ENCODE measurements at regions not wholly inside any gene's neighbourhood (a gene's known extent, or its start where the extent isn't known, plus 50 kb on each side); places are given as distances from the start of the nearest gene placed in this dataset.

DNA sequence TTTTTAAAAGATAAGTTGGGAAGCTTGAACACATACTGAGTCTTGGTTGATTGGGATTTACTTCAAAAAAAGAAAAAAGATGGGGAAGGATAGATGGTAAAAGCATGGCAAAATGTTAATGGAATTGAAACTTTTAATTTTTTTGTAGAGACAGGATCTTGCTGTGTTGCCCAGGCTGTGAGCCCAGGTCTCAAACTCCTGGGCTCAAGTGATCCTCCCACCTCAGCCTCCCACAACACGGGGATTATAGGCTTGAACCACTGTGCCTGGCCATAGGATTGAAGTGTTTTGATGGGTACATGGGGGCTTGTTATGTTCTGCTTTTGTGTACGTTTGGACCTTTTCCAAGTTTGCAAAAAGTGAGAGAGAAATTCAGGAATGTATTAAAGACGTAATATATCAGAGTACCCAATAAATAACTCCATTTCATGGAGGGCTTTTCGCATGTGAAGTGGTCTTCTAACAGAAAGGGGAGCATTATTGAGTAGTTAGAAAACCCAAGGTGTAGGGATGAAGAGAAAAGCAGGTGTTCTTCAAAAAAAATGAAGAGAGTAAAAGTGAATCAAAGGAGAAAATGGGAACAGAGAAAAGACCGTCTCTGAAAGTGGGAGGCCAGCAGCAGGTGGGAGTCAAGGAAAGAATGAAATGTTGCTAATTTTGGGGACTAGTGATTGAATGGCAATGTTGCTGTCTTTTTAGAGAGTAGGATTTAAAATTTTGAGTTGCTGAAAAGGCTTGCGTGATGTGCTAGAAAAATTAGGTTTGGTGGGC is 55.2 kb downstream of the GARRE1 start:
- no peak overlapping the region for H3K27ac Mint-ChIP-seq (ENCODE audit: unreplicated experiment)
- TF ChIP-seq, protein P1, sequence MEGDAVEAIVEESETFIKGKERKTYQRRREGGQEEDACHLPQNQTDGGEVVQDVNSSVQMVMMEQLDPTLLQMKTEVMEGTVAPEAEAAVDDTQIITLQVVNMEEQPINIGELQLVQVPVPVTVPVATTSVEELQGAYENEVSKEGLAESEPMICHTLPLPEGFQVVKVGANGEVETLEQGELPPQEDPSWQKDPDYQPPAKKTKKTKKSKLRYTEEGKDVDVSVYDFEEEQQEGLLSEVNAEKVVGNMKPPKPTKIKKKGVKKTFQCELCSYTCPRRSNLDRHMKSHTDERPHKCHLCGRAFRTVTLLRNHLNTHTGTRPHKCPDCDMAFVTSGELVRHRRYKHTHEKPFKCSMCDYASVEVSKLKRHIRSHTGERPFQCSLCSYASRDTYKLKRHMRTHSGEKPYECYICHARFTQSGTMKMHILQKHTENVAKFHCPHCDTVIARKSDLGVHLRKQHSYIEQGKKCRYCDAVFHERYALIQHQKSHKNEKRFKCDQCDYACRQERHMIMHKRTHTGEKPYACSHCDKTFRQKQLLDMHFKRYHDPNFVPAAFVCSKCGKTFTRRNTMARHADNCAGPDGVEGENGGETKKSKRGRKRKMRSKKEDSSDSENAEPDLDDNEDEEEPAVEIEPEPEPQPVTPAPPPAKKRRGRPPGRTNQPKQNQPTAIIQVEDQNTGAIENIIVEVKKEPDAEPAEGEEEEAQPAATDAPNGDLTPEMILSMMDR (IDR thresholded peaks at IDR 0.05; ENCODE audit: partially characterized antibody, unreplicated experiment) = no peak
- peaks cover 23% of the 10 kb centered on the region for H3K4me1 Mint-ChIP-seq (ENCODE audit: low read depth, unreplicated experiment)
- H3K4me3 Mint-ChIP-seq (ENCODE audit: unreplicated experiment) = peak overlapping the region; percentile 4
- H3K9me3 Mint-ChIP-seq (ENCODE audit: unreplicated experiment) = peaks cover 2% of the 10 kb centered on the region
- no peak for DNase-seq
- no peaks in the 10 kb centered on the region for H3K27me3 Mint-ChIP-seq (ENCODE audit: unreplicated experiment)
- H3K36me3 Mint-ChIP-seq (ENCODE audit: unreplicated experiment) = no peaks in the 10 kb centered on the region

DNA sequence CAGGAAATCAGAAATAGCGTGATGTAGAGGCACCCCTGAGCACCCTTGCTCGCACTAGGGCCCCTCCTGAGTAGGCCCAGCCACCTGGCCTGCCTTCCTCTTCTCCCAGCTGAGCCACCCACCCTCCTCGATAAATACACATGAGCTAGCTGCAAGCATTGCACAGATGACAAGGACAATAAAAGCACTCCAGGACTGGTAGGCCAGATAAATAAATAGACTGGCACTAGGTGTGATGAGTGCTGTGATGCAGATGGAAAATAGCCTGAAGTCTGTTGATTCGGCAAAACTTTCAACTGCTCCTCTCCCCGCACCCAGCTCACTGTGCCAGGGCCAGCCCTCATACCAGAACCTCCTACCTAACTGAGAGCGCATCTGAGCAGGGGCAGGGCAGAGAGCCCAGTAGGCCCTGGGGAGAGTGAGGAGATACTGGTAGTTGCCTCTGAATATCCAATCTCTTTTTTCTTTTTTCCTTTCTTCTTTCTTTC is 54.5 kb upstream of the GPI start:
- TF ChIP-seq, protein P1 (IDR thresholded peaks at IDR 0.05; ENCODE audit: partially characterized antibody, unreplicated experiment) = no peak
- H3K9me3 Mint-ChIP-seq (ENCODE audit: unreplicated experiment) = peaks cover 4% of the 10 kb centered on the region
- H3K4me1 Mint-ChIP-seq (ENCODE audit: low read depth, unreplicated experiment) = peaks cover 23% of the 10 kb centered on the region
- H3K27me3 Mint-ChIP-seq (ENCODE audit: unreplicated experiment) = no peaks in the 10 kb centered on the region
- no peak for DNase-seq
- peak overlapping the region; percentile 62 for H3K27ac Mint-ChIP-seq (ENCODE audit: unreplicated experiment)
- H3K4me3 Mint-ChIP-seq (ENCODE audit: unreplicated experiment) = no peak overlapping the region
- no peaks in the 10 kb centered on the region for H3K36me3 Mint-ChIP-seq (ENCODE audit: unreplicated experiment)

DNA sequence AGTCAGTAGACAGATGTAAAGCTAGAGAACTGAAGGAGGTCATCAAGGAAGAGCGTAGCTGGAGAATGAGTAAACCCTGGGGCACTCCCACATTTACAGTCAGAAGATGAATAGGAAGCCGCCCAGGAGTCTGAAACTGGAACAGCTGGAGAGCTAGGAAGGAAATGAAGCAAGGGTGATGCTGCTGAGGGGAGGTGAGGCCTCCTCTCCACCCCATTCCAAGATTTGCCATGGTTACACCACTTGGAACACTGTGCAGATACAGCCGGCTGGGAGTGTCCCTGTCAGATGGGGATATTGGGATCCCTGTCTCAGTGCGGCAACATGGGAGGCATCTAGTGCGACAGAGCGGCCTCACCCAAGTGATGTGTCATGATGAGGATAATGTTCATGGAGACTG is 51.8 kb upstream of the GPI start:
- Mint-ChIP-seq H3K4me3 (ENCODE audit: unreplicated experiment) (no peak overlapping the region), H3K27ac (ENCODE audit: unreplicated experiment) (no peak overlapping the region), H3K27me3 (ENCODE audit: unreplicated experiment) (no peaks in the 10 kb centered on the region), H3K9me3 (ENCODE audit: unreplicated experiment) (peaks cover 6% of the 10 kb centered on the region), H3K4me1 (ENCODE audit: low read depth, unreplicated experiment) (peaks cover 20% of the 10 kb centered on the region), H3K36me3 (ENCODE audit: unreplicated experiment) (no peaks in the 10 kb centered on the region)
- DNase-seq = no peak
- TF ChIP-seq, protein P1 (IDR thresholded peaks at IDR 0.05; ENCODE audit: partially characterized antibody, unreplicated experiment) = no peak

DNA sequence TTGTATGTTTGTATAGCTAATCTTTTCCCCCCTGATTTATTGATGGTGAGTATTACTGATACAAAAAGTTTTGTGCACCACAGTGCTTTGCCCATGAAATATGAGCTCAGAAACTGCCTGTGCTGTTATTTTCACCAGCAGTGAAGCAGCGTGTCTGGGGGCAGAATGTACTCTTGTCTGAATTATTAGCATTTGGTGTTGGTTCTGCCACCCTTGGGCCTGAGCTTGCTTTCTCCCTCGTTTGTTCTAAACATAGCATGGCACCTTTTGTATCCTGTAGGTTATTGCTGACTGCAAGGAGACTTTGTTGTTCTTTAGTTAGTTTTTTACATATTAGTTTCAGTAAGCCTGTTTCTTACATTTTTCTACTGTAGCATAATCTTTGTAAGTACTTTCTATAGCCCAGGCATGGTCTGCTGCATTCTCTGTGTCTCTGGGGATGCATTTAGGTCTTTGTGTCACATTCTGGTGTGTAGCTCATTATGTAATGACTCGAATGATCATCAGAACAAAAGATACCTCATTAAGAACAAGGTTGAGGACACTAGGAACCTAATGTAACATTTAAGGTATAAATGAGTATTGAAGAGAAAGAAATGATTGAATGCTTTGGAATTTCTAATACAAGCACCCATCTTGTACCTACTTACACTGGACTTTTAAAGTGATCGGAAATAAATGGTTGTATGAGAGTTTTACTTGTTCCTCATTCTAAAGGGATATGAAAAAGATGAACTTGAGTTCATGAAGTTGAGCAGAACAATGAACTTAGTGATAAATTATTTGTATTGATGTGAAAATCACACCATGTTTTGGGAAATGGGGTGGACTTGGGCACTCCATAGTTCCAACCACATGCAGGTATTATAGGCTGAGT is 50.3 kb upstream of the GPI start:
- peaks cover 6% of the 10 kb centered on the region for H3K9me3 Mint-ChIP-seq (ENCODE audit: unreplicated experiment)
- no peak overlapping the region for H3K27ac Mint-ChIP-seq (ENCODE audit: unreplicated experiment)
- H3K36me3 Mint-ChIP-seq (ENCODE audit: unreplicated experiment) = no peaks in the 10 kb centered on the region
- no peak for DNase-seq
- H3K27me3 Mint-ChIP-seq (ENCODE audit: unreplicated experiment) = no peaks in the 10 kb centered on the region
- H3K4me1 Mint-ChIP-seq (ENCODE audit: low read depth, unreplicated experiment) = peaks cover 17% of the 10 kb centered on the region
- TF ChIP-seq, protein P1 (IDR thresholded peaks at IDR 0.05; ENCODE audit: partially characterized antibody, unreplicated experiment) = no peak
- H3K4me3 Mint-ChIP-seq (ENCODE audit: unreplicated experiment) = no peak overlapping the region

Measured in glutamatergic neuron (in vitro differentiated cells).